CD14-positive monocyte (primary cell): ENCODE measurements at regions not wholly inside any gene's neighbourhood (a gene's known extent, or its start where the extent isn't known, plus 50 kb on each side); places are given as distances from the start of the nearest gene placed in this dataset.

Experiments
- DNase-seq, 3 donors: peaks; one replicate each; pipeline ENCODE4 v3.0.0-alpha.2; 2011 to 2022
- H2AFZ ChIP-seq: 2 replicates; pipeline ENCODE4 v1.6.0; 2012; ENCODE audit warnings: mild to moderate bottlenecking, low read depth, low read length, inconsistent platforms; ENCODE audit not compliant: insufficient read depth, poor library complexity, severe bottlenecking
- H3K27ac ChIP-seq, 2 donors: 1 replicate in 1 of 2; 2 replicates in 1 of 2; pipeline ENCODE4 v1.5.1; 2012 to 2013; ENCODE audit warnings: low read length in 2 of 2, control low read depth in 1 of 2, inconsistent platforms in 1 of 2, low read depth in 1 of 2, mild to moderate bottlenecking in 1 of 2
- H3K27me3 ChIP-seq, 2 donors: one replicate each; pipeline versions ENCODE4 v1.6.0 to v1.6.1; 2011 to 2013; ENCODE audit warnings: low read length in 2 of 2; ENCODE audit not compliant: control insufficient read depth in 2 of 2, insufficient read depth in 2 of 2
- H3K36me3 ChIP-seq, 2 donors: replicated peaks in 1 of 2; 1 replicate in 1 of 2; 2 replicates in 1 of 2; pipeline versions ENCODE4 v1.5.1 to v1.6.1; 2012 to 2013; ENCODE audit warnings: low read length in 2 of 2, control low read depth in 1 of 2, inconsistent platforms in 1 of 2, mild to moderate bottlenecking in 1 of 2; ENCODE audit not compliant: insufficient read depth in 2 of 2, control insufficient read depth in 1 of 2
- H3K4me1 ChIP-seq, 2 donors: 1 replicate in 1 of 2; 2 replicates in 1 of 2; pipeline versions ENCODE4 v1.5.1 to v1.6.1; 2012 to 2013; ENCODE audit warnings: low read length in 2 of 2, control low read depth in 1 of 2, inconsistent platforms in 1 of 2, mild to moderate bottlenecking in 1 of 2, moderate library complexity in 1 of 2; ENCODE audit not compliant: insufficient read depth in 2 of 2, control insufficient read depth in 1 of 2
- H3K4me2 ChIP-seq: replicated peaks from 2 replicates; pipeline ENCODE3; 2012; ENCODE audit warnings: low read length, moderate library complexity, mild to moderate bottlenecking; ENCODE audit not compliant: poor library complexity, severe bottlenecking; ENCODE audit errors: extremely low read depth
- H3K4me3 ChIP-seq, 3 experiments: fragments of 200-600 bp in 1 of 3; sonication (generic) in 1 of 3; replicated peaks in 1 of 3; 1 replicate in 2 of 3; 2 replicates in 1 of 3; pipeline ENCODE4 v1.5.1; 2011 to 2013; ENCODE audit warnings: low read length in 3 of 3, mild to moderate bottlenecking in 3 of 3, control low read depth in 2 of 3, low read depth in 2 of 3, inconsistent platforms in 1 of 3, moderate library complexity in 1 of 3
- H3K79me2 ChIP-seq: 2 replicates; pipeline ENCODE4 v1.6.0; 2012; ENCODE audit warnings: mild to moderate bottlenecking, control low read depth, inconsistent platforms, low read length, moderate library complexity; ENCODE audit not compliant: insufficient read depth
- H3K9ac ChIP-seq: 2 replicates; pipeline ENCODE4 v1.6.0; 2017; ENCODE audit warnings: low read length, mild to moderate bottlenecking; ENCODE audit not compliant: insufficient read depth, poor library complexity, severe bottlenecking
- H3K9me3 ChIP-seq, 2 donors: replicated peaks in 1 of 2; 1 replicate in 1 of 2; 2 replicates in 1 of 2; pipeline versions ENCODE4 v1.5.1 to v1.6.1; 2012 to 2013; ENCODE audit warnings: low read length in 2 of 2, control low read depth in 1 of 2; ENCODE audit not compliant: control insufficient read depth in 1 of 2, insufficient read depth in 1 of 2
- H4K20me1 ChIP-seq: 2 replicates; pipeline ENCODE4 v1.6.0; 2012; ENCODE audit warnings: mild to moderate bottlenecking, low read length, control low read depth, moderate library complexity; ENCODE audit not compliant: insufficient read depth
- H3K27ac Mint-ChIP-seq, 7 donors: one replicate each; pipeline ENCODE4 v1.8.0; 2020; ENCODE audit warnings: mild to moderate bottlenecking in 7 of 7, mixed read lengths in 7 of 7, moderate library complexity in 6 of 7, inconsistent platforms in 2 of 7
- H3K27me3 Mint-ChIP-seq, 3 donors: one replicate each; pipeline ENCODE4 v1.8.0; 2021 to 2022; ENCODE audit warnings: low read depth in 3 of 3, mild to moderate bottlenecking in 3 of 3, mixed read lengths in 3 of 3, moderate library complexity in 3 of 3, inconsistent platforms in 1 of 3
- H3K36me3 Mint-ChIP-seq, 2 donors: one replicate each; pipeline ENCODE4 v1.8.0; 2020; ENCODE audit warnings: mixed read lengths in 2 of 2, inconsistent platforms in 1 of 2, mild to moderate bottlenecking in 1 of 2
- H3K4me1 Mint-ChIP-seq: one replicate; pipeline ENCODE4 v1.8.0; 2020; ENCODE audit warnings: mild to moderate bottlenecking, mixed read lengths
- H3K4me3 Mint-ChIP-seq, 2 donors: one replicate each; pipeline ENCODE4 v1.8.0; 2020; ENCODE audit warnings: mild to moderate bottlenecking in 2 of 2, mixed read lengths in 2 of 2, moderate library complexity in 1 of 2
- H3K9me3 Mint-ChIP-seq, 7 donors: one replicate each; pipeline ENCODE4 v1.8.0; 2020 to 2022; ENCODE audit warnings: mixed read lengths in 7 of 7, mild to moderate bottlenecking in 6 of 7, moderate library complexity in 6 of 7, inconsistent platforms in 2 of 7
- WGBS: methylation state at CpG from one replicate; pipeline ENCODE4 v1.1.5; 2013; ENCODE audit warnings: missing lambda C conversion rate; ENCODE audit not compliant: insufficient coverage; 5-methylcytosine and 5-hydroxymethylcytosine counted together
- intact Hi-C, 2 donors: fragments of 100-400 bp; cut with micrococcal nuclease; formaldehyde crosslinking; loops; one replicate each; pipeline versions ENCODE4 v1.15.0 to v1.15.1; 2023
- TF ChIP-seq, protein P1 (sequence below): fragments of 200-600 bp; IDR thresholded peaks from one replicate; pipeline ENCODE4 v1.8.0; 2022; ENCODE audit warnings: antibody characterized with exemption, mild to moderate bottlenecking

DNA sequence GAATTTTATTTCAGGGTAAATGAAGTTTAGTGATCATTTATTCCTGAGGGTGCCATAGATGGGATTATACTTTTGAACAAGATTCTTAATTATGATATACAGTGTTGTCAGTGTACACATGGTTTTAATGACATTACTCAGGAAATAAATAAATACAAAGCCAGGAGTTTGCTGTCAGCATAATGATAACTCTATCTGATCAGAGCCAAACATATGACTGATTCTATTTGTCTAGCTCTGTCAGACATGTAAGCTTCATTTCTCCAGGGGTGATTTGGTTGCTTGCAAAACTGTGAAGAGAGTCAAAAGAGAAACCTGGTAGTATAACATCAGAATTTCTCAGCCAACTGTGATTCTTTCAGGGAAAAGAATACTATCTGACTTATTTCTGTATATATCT is 1425.8 kb upstream of the C9orf72 start:
- no peaks in the 10 kb centered on the region for H3K27me3 Mint-ChIP-seq
- H3K36me3 Mint-ChIP-seq, result no peaks in the 10 kb centered on the region
- intact Hi-C loops, result no loop called here
- Histone ChIP-seq H3K36me3 (no peaks in the 10 kb centered on the region), H3K9me3 (no peaks in the 10 kb centered on the region), H4K20me1 (no peaks in the 10 kb centered on the region), H3K27ac (no peak overlapping the region), H3K4me3 (no peak overlapping the region), H3K4me2 (no peak overlapping the region), H3K9ac (no peak overlapping the region), H3K4me1 (no peaks in the 10 kb centered on the region), H3K27me3 (no peaks in the 10 kb centered on the region), H3K79me2 (no peaks in the 10 kb centered on the region), H2AFZ (no peak overlapping the region)
- H3K27ac Mint-ChIP-seq, result no peak overlapping the region
- TF ChIP-seq, protein P1, sequence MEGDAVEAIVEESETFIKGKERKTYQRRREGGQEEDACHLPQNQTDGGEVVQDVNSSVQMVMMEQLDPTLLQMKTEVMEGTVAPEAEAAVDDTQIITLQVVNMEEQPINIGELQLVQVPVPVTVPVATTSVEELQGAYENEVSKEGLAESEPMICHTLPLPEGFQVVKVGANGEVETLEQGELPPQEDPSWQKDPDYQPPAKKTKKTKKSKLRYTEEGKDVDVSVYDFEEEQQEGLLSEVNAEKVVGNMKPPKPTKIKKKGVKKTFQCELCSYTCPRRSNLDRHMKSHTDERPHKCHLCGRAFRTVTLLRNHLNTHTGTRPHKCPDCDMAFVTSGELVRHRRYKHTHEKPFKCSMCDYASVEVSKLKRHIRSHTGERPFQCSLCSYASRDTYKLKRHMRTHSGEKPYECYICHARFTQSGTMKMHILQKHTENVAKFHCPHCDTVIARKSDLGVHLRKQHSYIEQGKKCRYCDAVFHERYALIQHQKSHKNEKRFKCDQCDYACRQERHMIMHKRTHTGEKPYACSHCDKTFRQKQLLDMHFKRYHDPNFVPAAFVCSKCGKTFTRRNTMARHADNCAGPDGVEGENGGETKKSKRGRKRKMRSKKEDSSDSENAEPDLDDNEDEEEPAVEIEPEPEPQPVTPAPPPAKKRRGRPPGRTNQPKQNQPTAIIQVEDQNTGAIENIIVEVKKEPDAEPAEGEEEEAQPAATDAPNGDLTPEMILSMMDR, result no peak
- DNase-seq, result no peak
- no peaks in the 10 kb centered on the region for H3K4me1 Mint-ChIP-seq
- no peak overlapping the region for H3K4me3 Mint-ChIP-seq
- H3K9me3 Mint-ChIP-seq, result peaks cover 0 to 3% (median 0%) of the 10 kb centered on the region in 7 donors

DNA sequence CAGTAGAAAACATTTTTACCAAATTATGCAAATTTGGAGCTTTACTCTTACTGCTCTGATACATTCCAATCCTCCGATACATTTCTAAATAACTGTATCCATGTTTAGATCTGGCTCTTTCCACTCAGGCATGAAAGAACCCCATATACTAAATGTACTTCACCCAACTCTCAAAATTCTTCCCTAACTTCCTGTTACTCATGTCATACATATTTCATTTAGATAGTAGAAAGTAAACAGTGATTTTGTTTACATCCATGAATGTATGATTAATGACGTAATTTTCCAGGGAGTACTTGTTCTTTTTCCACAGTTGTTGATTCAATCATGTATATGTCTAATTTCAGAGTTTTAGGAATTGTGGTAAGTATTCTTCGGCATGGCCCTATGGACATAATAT is 1426.5 kb upstream of the C9orf72 start:
- no peak for DNase-seq
- Histone ChIP-seq H4K20me1 (no peaks in the 10 kb centered on the region), H3K9me3 (no peaks in the 10 kb centered on the region), H3K79me2 (no peaks in the 10 kb centered on the region), H3K27ac (no peak overlapping the region), H3K27me3 (no peaks in the 10 kb centered on the region), H2AFZ (no peak overlapping the region), H3K4me2 (no peak overlapping the region), H3K9ac (no peak overlapping the region), H3K4me1 (no peaks in the 10 kb centered on the region), H3K4me3 (no peak overlapping the region), H3K36me3 (no peaks in the 10 kb centered on the region)
- WGBS, result no CpG with 5 or more reads among the region's 3 CpGs
- TF ChIP-seq, protein P1, result no peak
- no peak overlapping the region for H3K27ac Mint-ChIP-seq
- no peaks in the 10 kb centered on the region for H3K4me1 Mint-ChIP-seq
- no peak overlapping the region for H3K4me3 Mint-ChIP-seq
- H3K27me3 Mint-ChIP-seq, result no peaks in the 10 kb centered on the region
- H3K9me3 Mint-ChIP-seq, result peaks cover 0 to 3% (median 0%) of the 10 kb centered on the region in 7 donors
- no peaks in the 10 kb centered on the region for H3K36me3 Mint-ChIP-seq
- intact Hi-C loops, result no loop called here
